Suppressor macrophage (primary cell): ENCODE measurements at regions not wholly inside any gene's neighbourhood (a gene's known extent, or its start where the extent isn't known, plus 50 kb on each side); places are given as distances from the start of the nearest gene placed in this dataset.

Source experiments
- DNase-seq, 4 experiments: peaks; one replicate each; pipeline ENCODE4 v3.0.0-alpha.2; 2020 to 2022

DNA sequence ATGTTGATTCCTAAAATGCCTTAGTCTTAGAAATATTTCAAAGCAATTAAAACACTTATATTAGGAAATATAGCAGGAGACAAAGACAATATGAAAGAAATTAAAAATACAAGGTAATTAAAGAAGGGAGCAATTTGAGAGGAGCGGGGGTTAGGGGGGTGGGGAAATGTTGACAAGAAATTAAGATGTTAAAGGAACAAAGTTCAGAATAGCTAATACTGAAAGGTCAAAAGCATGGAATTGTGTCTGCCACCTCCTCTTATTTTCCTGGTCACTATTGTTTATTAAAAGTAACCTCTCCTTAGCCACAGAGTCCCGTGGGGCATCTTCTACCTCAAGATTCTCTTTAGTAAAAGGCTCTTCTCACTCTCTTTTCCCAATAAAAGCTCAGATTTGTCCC is 244.1 kb downstream of the MREG start:
- no peak for DNase-seq

DNA sequence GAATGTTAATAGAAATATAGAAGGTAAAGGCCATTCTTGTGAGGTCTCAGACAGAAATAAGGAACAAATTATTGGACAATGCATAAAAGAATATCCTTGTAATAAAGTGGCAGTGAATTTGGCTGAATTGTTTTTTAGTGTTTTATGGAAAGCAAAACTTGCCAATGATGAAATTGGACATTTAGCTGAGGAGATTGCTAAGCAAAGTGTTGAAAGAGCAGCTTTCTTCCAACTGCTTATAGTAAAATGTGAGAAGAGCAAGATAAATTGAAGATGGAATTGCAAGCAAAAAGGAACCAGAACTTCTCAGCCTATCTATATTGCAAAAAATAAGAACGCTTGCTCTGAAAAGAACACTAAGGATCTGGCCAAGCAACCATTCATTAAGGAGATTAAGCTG is 245.7 kb downstream of the MREG start:
- no peak for DNase-seq

DNA sequence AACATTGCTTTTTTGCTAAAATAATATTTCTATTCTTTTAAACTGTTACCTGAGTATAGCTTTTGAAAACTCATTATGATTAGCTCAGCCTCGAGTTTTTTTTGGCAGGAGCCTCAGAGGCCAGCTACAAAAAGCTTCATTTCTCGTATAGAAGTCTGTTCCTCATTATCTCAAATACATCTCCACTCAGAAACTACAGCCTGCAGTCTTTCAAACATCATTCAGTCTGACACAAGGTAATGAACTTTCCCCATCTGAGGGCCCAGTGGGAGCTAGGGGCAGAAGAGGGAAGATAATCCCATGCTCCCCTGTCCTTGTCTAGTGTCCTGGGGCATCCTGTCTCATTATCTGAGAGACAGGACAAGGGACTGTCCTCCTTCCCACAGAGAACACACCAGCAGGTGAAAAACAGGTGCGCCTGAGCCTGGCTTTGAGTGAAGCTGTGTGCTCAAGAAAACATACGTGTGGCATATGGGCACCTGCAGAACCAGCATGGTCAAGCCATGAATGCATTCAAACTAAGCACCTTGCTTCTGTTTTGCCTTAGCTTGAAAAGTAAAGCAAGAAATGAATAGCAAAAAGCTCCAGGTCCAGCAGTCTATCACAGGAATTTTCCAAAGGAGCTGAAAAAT is 247.5 kb downstream of the MREG start:
- DNase-seq, result no peak

DNA sequence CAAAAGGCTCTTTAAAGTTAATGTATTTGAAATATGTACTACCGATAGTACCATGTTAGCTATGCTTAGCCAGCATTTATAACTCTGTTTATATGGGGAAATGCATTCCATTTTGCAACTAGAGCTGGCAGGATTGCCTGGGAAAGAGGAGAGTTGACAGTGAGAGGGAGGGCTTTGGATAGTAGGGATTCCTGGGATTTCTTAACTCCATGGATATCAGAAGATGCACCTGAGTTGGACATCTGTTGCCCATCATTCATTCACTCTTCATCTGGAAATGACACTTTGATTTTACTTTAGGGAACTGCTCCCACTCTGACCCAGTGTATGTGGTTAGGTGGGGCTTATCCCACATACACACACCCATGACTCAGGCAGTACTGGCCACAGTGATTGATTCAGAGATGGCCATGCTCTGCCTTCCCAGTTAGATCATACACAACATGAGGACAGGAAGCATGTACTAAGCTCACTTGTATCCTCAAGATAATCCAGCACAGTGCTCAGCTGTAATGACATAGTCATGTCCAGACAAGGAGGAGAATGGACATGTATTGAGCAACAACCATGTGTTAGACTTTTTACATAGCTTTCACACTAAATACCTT is 248.8 kb downstream of the MREG start:
- peak; percentile 59 to 87 (median 68) for DNase-seq

DNA sequence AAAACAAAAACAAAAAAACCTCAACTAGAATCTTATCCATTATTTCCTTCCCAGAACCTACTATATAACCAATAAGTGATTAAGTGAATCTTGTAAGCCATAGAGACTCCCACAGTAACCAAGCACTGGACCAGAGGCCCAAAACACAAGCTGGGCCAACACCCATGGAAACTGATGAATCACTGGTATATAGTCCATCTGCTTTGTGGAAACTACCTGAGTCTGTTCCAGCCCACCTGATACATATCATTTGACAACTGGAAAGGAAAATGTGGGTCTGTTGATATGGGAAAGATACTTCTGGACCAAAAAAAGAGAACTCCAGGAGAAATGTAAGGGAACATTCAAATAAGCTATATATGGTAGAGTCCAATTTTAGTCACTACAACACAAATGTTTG is 252.8 kb downstream of the MREG start:
- no peak for DNase-seq

DNA sequence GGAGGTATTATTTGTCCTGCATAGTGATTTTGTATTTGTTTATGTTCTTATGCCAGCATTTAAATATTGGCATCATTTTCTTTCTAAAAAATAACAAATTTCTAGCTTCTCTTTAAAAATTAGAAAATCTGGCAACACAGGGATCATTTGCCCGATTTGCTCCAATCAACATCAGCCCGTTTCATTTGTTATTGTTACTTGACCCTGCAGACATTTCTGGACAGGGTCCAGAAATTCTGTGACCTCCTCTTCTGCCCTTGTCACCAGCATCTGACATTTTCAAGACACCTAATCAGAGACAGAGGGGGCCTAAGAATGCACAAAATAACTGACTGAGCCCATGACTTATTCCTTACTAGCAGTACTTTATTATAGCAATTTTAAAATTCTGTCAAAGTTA is 253.3 kb downstream of the MREG start:
- DNase-seq, result no peak

DNA sequence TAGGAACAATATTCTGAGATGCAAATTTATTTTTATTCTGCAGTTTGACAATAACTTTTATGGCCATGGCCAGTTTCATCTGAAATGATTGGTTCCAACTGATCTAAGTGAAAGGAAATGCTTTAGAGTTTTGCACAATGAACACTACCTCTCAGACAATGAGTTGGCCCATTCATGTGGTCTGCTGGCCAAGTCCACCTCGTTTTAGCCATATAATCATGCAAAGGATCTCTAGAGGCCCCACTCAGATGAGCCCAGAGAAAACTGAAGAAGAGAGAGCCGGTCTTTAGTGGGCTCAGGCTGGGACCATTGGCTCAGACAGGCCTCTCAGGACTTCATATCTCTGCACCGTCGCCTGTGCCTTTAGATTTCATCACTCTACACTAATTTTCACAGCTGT is 254.7 kb downstream of the MREG start:
- DNase-seq, result no peak

DNA sequence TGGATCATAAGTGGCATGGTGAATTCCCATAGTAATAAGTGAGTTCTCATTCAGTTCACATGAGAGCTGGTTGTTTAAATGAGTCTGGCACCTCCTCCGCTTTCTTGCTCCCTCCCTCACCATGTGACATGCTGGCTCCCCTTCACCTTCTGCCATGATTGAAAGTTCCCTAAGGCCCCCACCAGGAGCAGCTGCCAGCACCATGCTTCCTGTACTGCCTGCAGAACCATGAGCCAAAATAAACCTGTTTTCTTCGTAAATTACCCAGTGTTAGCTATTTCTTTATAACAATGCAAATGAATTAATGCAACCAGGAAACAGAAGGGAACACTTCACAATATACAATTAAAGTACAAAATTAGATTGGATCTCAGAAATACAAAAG is 257.0 kb downstream of the MREG start:
- peak in 1 of 4 experiments; percentile 12 for DNase-seq

DNA sequence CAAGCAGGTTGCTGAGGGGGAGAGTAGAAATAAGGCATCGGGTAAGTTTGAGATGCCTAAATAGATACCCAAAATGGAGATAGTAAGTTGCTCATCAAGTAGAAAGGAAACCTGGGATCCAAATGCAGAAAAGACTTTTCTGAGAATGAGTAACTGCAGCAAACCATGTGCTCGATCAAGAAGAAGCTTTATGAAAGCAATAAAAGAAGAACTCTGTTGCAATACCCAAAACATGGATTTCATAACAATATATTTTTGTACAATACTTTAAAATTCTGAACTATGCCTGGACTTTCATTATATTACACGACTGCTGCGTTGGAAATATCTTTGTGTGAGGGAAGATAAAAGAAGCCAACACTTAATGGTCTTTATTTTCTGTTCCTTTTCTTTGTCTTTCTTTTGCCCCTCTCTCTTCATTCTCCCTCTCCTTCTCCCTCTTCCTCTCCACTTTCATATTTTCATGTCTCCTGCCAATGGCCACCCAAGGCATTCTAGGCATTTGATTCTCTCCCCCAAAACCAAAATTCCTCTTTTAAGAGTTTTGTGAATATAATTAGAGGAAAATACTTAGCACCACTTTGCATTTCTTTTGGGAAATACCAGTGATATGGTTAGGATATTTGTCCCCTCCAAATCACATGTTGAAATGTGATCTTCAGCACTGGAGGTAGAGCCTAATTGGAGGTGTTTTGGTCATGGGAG is 257.6 kb downstream of the MREG start:
- DNase-seq, result peak in 3 of 4 experiments; percentile 46 to 79 (median 75)

DNA sequence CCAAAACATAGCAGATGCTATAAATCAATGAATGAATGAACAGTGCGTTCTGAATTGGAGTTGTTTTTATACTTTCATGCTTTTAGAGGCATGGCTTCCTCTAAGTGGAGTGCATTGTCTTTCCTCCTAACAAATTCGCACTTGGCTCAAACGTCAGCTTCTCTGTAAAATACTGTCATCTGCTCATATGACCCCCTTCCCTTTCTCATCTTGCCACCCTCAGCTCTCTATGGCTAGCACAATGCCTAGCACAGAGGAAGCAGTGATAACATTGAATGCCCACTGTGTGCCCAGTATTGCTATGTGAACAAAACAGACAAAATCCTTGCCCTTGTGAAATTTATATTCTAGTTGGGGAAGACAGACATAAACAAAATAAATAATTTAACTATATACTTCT is 258.8 kb downstream of the MREG start:
- DNase-seq, result peak; percentile 82 to 95 (median 87)

DNA sequence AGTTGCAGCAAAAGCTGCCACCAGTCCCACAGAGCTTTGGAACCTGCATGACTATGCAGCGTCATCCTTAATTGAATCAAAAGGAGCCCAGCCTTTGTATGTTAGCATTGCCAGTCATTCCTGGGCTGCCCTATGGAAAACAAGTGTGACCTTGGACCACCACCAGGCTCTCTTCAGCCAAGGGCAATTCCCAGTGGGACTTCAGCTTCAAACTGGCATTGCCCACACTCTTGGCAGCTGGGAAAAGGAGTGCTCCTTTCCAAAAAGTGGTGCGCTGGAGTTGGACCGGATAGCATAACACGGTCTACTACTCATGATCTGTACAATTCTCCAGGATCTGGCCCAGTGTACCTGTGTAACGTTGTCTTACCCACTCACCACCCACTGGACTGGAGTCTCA is 259.5 kb downstream of the MREG start:
- no peak for DNase-seq

DNA sequence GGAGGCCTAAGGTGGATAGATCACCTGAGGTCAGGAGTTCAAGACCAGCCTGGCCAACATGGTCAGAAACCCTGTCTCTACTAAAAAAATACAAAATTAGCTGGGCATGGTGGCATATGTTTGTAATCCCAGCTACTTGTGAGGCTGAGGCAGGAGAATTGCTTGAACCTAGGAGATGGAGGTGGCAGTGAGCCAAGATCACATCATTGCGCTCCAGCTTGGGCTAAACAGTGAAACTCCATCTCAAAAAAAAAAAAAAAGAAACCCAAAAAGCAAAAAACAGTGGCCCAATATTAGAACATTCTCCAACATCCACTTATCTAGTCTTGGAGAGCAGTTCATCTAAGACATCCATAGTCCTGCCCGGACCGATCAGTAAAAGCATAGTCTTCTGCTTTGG is 260.4 kb downstream of the MREG start:
- DNase-seq, result no peak

DNA sequence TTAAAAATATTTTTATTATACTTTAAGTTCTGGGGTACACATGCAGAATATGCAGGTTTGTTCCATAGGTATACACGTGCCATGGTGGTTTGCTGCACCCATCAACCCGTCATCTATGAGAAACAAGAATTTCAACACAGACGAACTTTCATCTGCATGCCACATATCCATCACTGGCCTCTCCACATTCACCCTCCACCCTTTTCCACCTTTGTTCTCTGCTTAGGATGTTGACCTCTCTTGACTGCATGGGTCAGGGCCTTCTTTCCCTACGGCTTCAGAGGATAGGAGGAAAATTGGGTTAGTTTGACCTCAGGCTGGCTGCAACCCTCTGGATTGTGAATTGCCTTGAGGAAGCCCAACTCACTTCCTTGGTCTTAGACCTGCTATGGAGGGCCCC is 260.9 kb downstream of the MREG start:
- DNase-seq, result no peak

DNA sequence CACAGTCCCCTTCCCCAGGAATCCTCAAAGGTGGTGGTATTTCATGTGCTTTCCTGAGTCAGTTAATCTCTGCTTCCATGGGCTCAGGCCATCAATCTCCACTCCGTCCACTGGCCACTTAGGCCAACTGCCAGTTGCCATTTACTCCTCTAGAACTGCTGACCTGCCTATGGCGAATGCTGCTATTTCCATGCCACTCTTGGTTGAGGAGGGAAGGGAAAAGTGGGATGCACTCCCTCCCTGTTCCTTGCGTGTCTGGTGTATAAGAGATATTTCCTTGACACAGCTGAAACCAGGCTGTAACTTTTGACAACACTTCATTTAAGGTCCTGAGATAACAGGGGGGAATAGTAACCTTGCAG is 261.5 kb downstream of the MREG start:
- no peak for DNase-seq

DNA sequence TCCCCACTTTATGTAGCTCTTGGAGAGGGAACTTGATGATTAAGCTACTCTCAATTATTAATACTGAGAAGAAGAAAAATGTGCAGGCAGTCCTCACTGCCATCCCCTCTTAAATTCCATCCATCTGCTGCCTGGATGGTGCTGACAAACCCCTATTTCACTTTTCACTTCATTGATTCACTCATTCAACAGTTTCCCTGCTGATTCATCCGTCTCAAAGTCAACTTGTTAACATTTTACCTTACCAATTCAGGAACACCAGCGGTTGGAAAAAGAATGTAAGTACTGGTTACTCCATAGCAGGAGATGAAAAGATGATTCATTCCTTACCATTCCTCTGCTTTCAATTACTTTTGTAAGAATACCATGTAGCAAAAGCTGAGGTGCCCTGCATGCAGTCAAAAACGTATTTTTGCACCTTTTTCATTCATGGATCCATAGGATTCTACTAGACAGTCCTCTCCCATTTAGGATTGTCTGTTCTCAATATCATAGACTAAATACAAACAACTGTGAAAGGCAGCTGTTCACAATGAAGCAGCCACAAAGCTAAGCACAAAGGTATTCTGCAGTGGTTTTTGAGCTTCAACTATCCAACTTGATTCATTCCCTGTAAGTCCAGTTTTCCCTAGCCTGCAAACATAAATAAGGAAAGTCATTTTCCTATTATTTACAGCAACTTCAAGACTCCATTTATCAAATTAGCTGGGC is 262.0 kb downstream of the MREG start:
- DNase-seq, result no peak

DNA sequence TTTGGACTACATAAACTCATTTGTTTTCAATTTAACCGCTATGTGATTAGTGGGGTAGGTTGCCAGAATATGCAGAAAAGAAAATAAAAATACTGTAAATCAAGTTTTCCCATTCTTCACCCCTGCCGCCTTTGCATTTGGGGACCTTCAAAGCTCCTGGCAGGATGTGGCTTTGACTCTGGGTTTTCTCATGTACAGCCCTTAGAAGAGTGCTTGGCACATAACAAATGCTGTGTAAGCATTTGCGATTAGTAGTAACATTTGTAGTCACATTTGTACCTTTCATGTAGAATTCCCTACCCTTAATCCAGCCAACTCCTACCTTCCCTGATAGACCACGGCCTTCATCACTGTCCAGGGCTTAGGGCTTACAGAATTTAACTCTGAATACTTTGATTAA is 262.6 kb downstream of the MREG start:
- DNase-seq, result no peak

DNA sequence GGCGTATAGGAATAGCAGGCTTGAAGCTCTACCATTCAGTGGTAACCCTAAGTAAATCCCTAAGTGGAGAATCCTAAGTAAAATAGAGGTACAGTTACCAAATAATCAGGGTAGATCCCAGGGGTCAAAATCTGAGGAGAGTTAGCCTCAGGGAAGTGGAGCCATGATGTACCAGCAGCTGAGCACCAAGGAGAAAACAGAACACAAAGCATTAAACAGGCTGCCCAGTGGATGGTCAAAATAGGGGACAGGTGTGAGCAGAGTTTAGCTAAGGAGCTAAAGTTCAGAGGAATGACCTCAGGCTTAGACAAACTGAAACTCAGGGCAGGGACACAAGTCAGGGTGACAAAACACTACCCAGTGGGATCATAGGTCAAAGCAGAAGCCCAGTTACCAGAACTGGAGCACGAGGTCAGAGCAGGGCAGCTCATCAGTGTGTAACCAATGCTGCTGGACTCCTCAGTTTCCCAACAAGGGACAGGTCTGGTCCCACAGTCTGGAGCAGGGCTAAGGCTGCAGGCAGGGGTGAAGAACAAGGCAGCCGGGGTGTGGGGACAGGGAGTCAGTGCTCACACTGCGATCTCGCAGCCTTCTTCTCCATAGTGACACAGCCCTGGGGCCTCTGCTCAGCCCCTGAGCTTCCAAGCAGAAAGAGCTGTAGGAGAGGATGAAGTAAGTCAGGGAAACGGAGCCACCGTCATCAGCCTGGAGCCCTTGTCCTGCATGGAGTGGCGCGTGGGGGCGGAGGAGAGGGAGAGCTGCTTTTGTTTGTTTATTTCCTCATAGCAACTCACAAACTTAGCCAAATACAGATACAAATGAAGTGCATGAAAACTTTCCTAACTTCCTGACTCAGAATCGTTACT is 264.0 kb downstream of the MREG start:
- DNase-seq, result peak; percentile 93 to 98 (median 96)

DNA sequence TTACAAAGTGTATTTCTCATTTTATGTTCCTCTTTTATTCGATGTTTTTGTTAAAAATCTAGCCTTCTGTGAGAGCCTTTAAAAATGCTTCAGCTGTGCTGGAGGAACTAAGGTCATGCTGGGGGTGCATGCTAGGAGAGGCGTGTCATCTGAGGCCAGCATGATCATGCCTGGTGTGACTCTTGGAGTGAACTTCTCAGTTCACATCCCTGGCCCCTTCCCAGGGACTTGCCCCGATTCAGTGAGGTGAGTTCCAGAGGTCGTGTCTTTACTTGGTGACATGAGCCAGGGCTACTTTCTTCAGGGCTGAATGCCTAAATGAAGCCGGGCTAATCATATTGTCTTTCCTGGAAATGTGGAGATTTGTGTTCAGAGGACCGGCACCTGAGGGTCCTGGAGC is 264.9 kb downstream of the MREG start:
- peak; percentile 86 to 96 (median 92) for DNase-seq

DNA sequence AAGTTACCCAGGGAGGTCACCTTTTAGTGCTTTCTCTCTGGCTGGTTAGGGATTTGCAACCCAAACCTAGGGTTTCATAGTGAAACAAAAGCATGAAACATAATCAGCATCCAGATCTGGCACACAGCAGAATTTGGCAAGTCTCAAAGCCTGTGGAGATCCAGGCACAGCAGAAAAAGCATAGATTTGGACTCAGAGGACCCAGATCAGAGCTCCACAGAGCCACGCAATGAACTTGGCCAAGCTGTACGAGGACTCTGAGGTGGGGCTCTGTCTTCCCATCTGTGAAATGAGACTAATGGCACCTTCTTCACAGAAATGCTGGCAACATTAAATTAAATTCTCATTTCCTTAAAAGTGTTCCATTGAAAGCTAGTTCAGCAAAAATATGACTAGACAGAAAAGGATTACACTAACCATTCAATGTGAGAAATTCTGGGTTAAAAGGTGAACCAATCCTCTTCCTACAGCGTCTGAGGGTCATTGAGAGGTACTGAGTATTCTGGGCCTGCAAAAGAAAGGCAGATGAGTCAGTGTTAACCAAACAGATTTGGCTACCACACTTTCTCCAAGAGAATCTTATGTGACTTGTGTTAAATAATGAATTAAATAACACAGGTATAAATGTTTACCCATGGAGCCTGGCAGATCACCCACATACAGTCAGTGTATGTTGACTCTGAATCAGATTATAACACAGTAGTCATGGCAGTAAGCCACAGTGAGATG is 266.3 kb downstream of the MREG start:
- peak in 2 of 4 experiments; percentile 62 to 67 for DNase-seq

DNA sequence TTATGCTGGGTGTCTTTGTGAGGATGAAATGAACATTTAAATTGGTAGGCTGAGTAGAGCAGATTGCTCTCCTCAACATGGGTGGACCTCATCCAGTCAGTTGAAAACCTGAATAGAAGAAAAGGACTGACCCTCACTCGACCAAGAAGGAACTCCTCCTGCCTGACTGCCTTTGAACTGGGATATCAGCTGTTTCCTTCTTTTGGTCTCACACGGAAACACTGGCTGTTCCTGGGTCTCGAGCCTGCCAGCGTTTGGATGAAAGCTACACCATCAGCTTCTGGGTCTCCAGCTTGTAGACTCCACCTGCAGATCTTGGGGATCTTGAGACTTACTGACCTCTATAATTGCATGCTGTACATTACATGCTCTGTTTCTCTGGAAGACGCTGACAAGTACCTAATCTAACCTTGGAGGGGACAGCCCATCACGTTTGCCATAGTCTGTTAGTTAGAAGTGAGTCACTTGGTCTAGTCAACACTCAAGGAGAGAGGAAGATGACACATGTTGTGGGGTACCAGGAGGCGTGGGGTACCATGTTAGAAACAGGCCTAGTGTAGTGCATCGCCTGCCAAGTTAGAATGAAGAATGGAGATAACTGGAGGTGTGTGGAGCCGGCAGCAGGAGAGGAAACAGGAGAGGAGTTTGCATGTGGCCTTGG is 267.0 kb downstream of the MREG start:
- DNase-seq, result peak in 3 of 4 experiments; percentile 51 to 62 (median 58)

DNA sequence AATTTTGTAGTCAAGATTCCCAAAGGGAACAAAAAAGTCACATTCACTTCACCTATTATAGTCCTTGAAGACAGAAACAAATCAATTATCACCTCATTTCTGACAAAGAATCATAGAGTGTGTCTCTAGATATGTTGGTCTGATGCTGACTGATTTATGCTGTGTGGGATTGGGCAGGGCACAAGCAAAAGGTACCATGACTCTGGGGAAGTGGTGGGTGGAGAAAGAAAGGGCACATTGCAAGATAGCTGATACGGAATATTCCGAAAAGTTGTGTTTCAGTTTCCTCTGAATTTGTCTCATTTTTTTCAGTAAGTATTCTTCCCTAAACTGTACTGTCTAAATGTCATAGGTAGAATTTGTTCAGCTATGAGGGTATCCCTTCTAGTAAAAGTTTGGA is 268.0 kb downstream of the MREG start:
- DNase-seq, result peak; percentile 68 to 87 (median 80)
